H1 (cell line): ENCODE measurements at regions not wholly inside any gene's neighbourhood (a gene's known extent, or its start where the extent isn't known, plus 50 kb on each side); places are given as distances from the start of the nearest gene placed in this dataset.

Source experiments
- CTCF ChIA-PET: fragments of 300-600 bp; sonication (Branson Sonifier 250); formaldehyde crosslinking; loops from one replicate; lab custom pipeline; 2021; ENCODE audit not compliant: partially characterized antibody; lab: Charles Lee
- POLR2A ChIA-PET: fragments of 300-600 bp; sonication (Branson Sonifier 250); formaldehyde crosslinking; loops from one replicate; lab custom pipeline; 2021; ENCODE audit warnings: inconsistent platforms; ENCODE audit not compliant: partially characterized antibody; lab: Charles Lee
- DNase-seq, 2 experiments: peaks; one replicate each; pipeline versions ENCODE4 v3.0.0 to v3.0.0-alpha.2; 2010 to 2022; ENCODE audit warnings: low spot score in 2 of 2, low read depth in 1 of 2, mixed read lengths in 1 of 2
- FAIRE-seq: peaks from 2 replicates; lab custom pipeline; 2011; peaks lifted over from hg19 to GRCh38; lab: Jason Lieb, UNC
- H2AFZ ChIP-seq: 2 replicates; pipeline ENCODE4 v1.8.1; 2012; ENCODE audit warnings: low read length, inconsistent platforms
- H2AK5ac ChIP-seq: 2 replicates; pipeline ENCODE4 v1.6.1; 2013; ENCODE audit warnings: low read depth, low read length
- H2BK120ac ChIP-seq: replicated peaks from 2 replicates; pipeline ENCODE3; 2013; ENCODE audit warnings: low read depth, low read length, inconsistent platforms
- H2BK12ac ChIP-seq: 2 replicates; pipeline ENCODE4 v1.6.1; 2013; ENCODE audit warnings: low read depth, low read length
- H2BK15ac ChIP-seq: 2 replicates; pipeline ENCODE4 v1.6.1; 2013; ENCODE audit warnings: low read length
- H2BK20ac ChIP-seq: 2 replicates; pipeline ENCODE4 v1.6.1; 2013; ENCODE audit warnings: low read length
- H2BK5ac ChIP-seq: 2 replicates; pipeline ENCODE4 v1.6.1; 2013; ENCODE audit warnings: low read depth, low read length
- H3K14ac ChIP-seq: 2 replicates; pipeline ENCODE4 v1.6.1; 2013; ENCODE audit warnings: inconsistent platforms; ENCODE audit not compliant: insufficient read length
- H3K18ac ChIP-seq: 2 replicates; pipeline ENCODE4 v1.6.1; 2013; ENCODE audit warnings: low read length; ENCODE audit errors: extremely low read depth
- H3K23ac ChIP-seq: 2 replicates; pipeline ENCODE4 v1.6.1; 2013; ENCODE audit warnings: inconsistent platforms; ENCODE audit not compliant: insufficient read length
- H3K23me2 ChIP-seq: 2 replicates; pipeline ENCODE4 v1.6.1; 2013; ENCODE audit warnings: low read depth, low read length
- H3K27ac ChIP-seq: 2 replicates; pipeline ENCODE4 v1.6.1; 2011; ENCODE audit warnings: low read depth, low read length, inconsistent platforms
- H3K27me3 ChIP-seq, 4 experiments: replicated peaks in 1 of 4; 1 replicate in 1 of 4; 2 replicates in 3 of 4; pipeline versions ENCODE4 v1.6.1 to v1.8.1; 2011 to 2013; ENCODE audit warnings: low read length in 3 of 4, mild to moderate bottlenecking in 3 of 4, inconsistent platforms in 2 of 4, mixed read lengths in 2 of 4, moderate library complexity in 1 of 4; ENCODE audit not compliant: control insufficient read depth in 3 of 4, insufficient read depth in 3 of 4; ENCODE audit errors: extremely low read depth in 1 of 4
- H3K36me3 ChIP-seq, 4 experiments: 2 replicates each; pipeline versions ENCODE4 v1.6.1 to v1.8.1; 2011 to 2013; ENCODE audit warnings: mild to moderate bottlenecking in 4 of 4, low read length in 3 of 4, moderate library complexity in 2 of 4, control low read depth in 1 of 4, inconsistent platforms in 1 of 4; ENCODE audit not compliant: insufficient read depth in 4 of 4, control insufficient read depth in 2 of 4
- H3K4ac ChIP-seq: replicated peaks from 2 replicates; pipeline ENCODE3; 2013; ENCODE audit warnings: low read length, low read depth, mixed read lengths, inconsistent platforms; ENCODE audit not compliant: insufficient read length
- H3K4me1 ChIP-seq, 4 experiments: replicated peaks in 1 of 4; 1 replicate in 1 of 4; 2 replicates in 3 of 4; pipeline versions ENCODE4 v1.6.1 to v1.8.1; 2011 to 2013; ENCODE audit warnings: low read length in 3 of 4, inconsistent platforms in 2 of 4, mixed read lengths in 1 of 4; ENCODE audit not compliant: insufficient read depth in 4 of 4, control insufficient read depth in 3 of 4
- H3K4me2 ChIP-seq, 2 experiments: 2 replicates each; pipeline versions ENCODE4 v1.6.1 to v1.8.1; 2011 to 2013; ENCODE audit warnings: low read depth in 2 of 2, low read length in 2 of 2, control low read depth in 1 of 2, inconsistent platforms in 1 of 2, mild to moderate bottlenecking in 1 of 2; ENCODE audit not compliant: insufficient read depth in 1 of 2
- H3K4me3 ChIP-seq, 4 experiments: fragments of 200-600, 300-600 bp in 1 of 4; sonication (generic), shearing (Covaris generic), sonication (Bioruptor Twin) in 1 of 4; 2 replicates each; pipeline versions ENCODE4 v1.5.1 to v1.8.1; 2011 to 2016; ENCODE audit warnings: low read length in 4 of 4, low read depth in 3 of 4, control low read depth in 2 of 4, inconsistent platforms in 2 of 4, mild to moderate bottlenecking in 2 of 4, mixed read lengths in 1 of 4, moderate library complexity in 1 of 4; ENCODE audit not compliant: insufficient read depth in 2 of 4; ENCODE audit errors: extremely low read depth in 1 of 4
- H3K56ac ChIP-seq: replicated peaks from 2 replicates; pipeline ENCODE3; 2013; ENCODE audit warnings: low read depth, mild to moderate bottlenecking, mixed read lengths, low read length, inconsistent platforms; ENCODE audit not compliant: insufficient read length
- H3K79me1 ChIP-seq: 2 replicates; pipeline ENCODE4 v1.6.1; 2013; ENCODE audit warnings: low read depth, low read length, control low read depth
- H3K79me2 ChIP-seq, 2 experiments: 2 replicates each; pipeline versions ENCODE4 v1.6.1 to v1.8.1; 2012 to 2013; ENCODE audit warnings: low read length in 2 of 2, mild to moderate bottlenecking in 2 of 2, inconsistent platforms in 1 of 2; ENCODE audit not compliant: insufficient read depth in 2 of 2, control insufficient read depth in 1 of 2
- H3K9ac ChIP-seq, 4 experiments: replicated peaks in 1 of 4; 1 replicate in 1 of 4; 2 replicates in 3 of 4; pipeline versions ENCODE4 v1.6.1 to v1.8.1; 2011 to 2013; ENCODE audit warnings: low read depth in 3 of 4, low read length in 3 of 4, control low read depth in 2 of 4, mild to moderate bottlenecking in 2 of 4, moderate library complexity in 2 of 4, inconsistent platforms in 1 of 4; ENCODE audit errors: extremely low read depth in 1 of 4
- H3K9me3 ChIP-seq, 2 experiments: 2 replicates each; pipeline versions ENCODE4 v1.6.1 to v1.8.1; 2012 to 2013; ENCODE audit warnings: mild to moderate bottlenecking in 2 of 2, moderate library complexity in 2 of 2, control low read depth in 1 of 2, inconsistent platforms in 1 of 2, low read depth in 1 of 2, low read length in 1 of 2, mixed read lengths in 1 of 2; ENCODE audit not compliant: insufficient read depth in 2 of 2
- H4K20me1 ChIP-seq, 2 experiments: replicated peaks in 1 of 2; 2 replicates each; pipeline versions ENCODE3 to v1.8.1; 2011 to 2013; ENCODE audit warnings: inconsistent platforms in 2 of 2, low read length in 2 of 2, mild to moderate bottlenecking in 1 of 2; ENCODE audit not compliant: insufficient read depth in 2 of 2, control insufficient read depth in 1 of 2
- H4K5ac ChIP-seq: 2 replicates; pipeline ENCODE4 v1.6.1; 2013; ENCODE audit warnings: low read length, low read depth, mixed read lengths, inconsistent platforms; ENCODE audit not compliant: insufficient read length
- H4K8ac ChIP-seq: 2 replicates; pipeline ENCODE4 v1.8.0; 2013; ENCODE audit warnings: mild to moderate bottlenecking, moderate library complexity, low read length, inconsistent platforms; ENCODE audit not compliant: insufficient read depth; ENCODE audit errors: extremely low read depth
- H4K91ac ChIP-seq: replicated peaks from 2 replicates; pipeline ENCODE3; 2013; ENCODE audit warnings: low read length, mixed read lengths, inconsistent platforms; ENCODE audit not compliant: insufficient read length
- CBX5 ChIP-seq: fragments of 300-800, 300-1000 bp; sonication (generic); IDR thresholded peaks from 2 replicates; pipeline ENCODE4 v1.7.1; 2016; ENCODE audit warnings: antibody characterized with exemption, low read length, low read depth
- EZH2 ChIP-seq: fragments of 200-600 bp; sonication (generic); IDR thresholded peaks from 2 replicates; pipeline ENCODE4 v1.7.1; 2012; ENCODE audit warnings: low read depth, mild to moderate bottlenecking, moderate library complexity, low read length, inconsistent platforms; ENCODE audit not compliant: severe bottlenecking
- KDM4A ChIP-seq: IDR thresholded peaks from one replicate; pipeline ENCODE4 v1.7.1; 2012; ENCODE audit warnings: low read depth, mild to moderate bottlenecking, moderate library complexity, low read length, inconsistent platforms; ENCODE audit not compliant: severe bottlenecking
- SIRT6 ChIP-seq: IDR thresholded peaks from one replicate; pipeline ENCODE4 v1.7.1; 2012; ENCODE audit warnings: low read length, inconsistent platforms
- SP1 ChIP-seq: IDR thresholded peaks from 2 replicates; pipeline ENCODE4 v1.6.1; 2011; ENCODE audit warnings: low read depth, low read length
- SP2 ChIP-seq: IDR thresholded peaks from 2 replicates; pipeline ENCODE4 v1.6.1; 2012; ENCODE audit warnings: mild to moderate bottlenecking, low read length, inconsistent platforms
- SUZ12 ChIP-seq: fragments of 200-600 bp; sonication (generic); IDR thresholded peaks from 2 replicates; pipeline ENCODE4 v1.6.1; 2012; ENCODE audit warnings: mild to moderate bottlenecking, inconsistent platforms, low read length, moderate library complexity, mixed read lengths
- TAF7 ChIP-seq: optimal IDR thresholded peaks from 2 replicates; pipeline ENCODE3; 2011; ENCODE audit warnings: low read depth, mild to moderate bottlenecking, inconsistent platforms, low read length, moderate library complexity, borderline replicate concordance
- YY1 ChIP-seq: IDR thresholded peaks from 2 replicates; pipeline ENCODE4 v1.6.1; 2011; ENCODE audit warnings: low read depth, mild to moderate bottlenecking, low read length
- WGBS, 2 experiments: shearing (Covaris generic) in 1 of 2; methylation state at CpG; one replicate each; pipeline versions ENCODE4 v1.1.6 to v1.1.7; 2013 to 2015; ENCODE audit warnings: low lambda C conversion rate in 2 of 2, mixed read lengths in 2 of 2, inconsistent platforms in 1 of 2, low coverage in 1 of 2, missing lambda C conversion rate in 1 of 2; ENCODE audit not compliant: insufficient replicate concordance in 2 of 2, insufficient coverage in 1 of 2, insufficient read length in 1 of 2; ENCODE audit errors: extremely low coverage in 1 of 2, missing lambda C conversion rate in 1 of 2; 5-methylcytosine and 5-hydroxymethylcytosine counted together
- TF ChIP-seq, protein P1 (sequence below): IDR thresholded peaks from 2 replicates; pipeline ENCODE4 v1.6.1; 2012; ENCODE audit warnings: inconsistent platforms

DNA sequence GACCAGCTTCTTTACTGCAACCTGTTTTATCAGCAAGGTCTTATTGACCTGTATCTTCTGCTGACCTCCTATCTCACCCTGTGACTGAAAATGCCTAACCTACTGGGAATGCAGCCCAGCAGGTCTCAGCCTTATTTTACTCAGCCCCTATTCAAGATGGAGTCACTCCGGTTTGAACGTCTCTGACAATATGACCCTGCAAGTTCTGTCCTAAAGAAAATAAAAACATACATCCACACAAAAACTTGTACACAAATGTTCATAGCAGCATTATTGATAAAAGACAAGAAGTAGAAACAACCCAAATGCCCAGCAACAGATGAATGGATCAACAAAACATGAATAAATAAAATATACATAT lies 59.5 kb upstream of the FAM9C start:
- ChIA-PET POLR2A (no interaction called here), CTCF (no interaction called here)
- FAIRE-seq (no peak), DNase-seq (no peak)
- no peak overlapping the region for H2BK5ac ChIP-seq
- no peak overlapping the region for H3K56ac ChIP-seq
- no peak overlapping the region for H2BK20ac ChIP-seq
- H3K27ac ChIP-seq, result no peak overlapping the region
- H3K14ac ChIP-seq, result no peak overlapping the region
- H3K9me3 ChIP-seq, result no peaks in the 10 kb centered on the region
- H3K18ac ChIP-seq, result no peak overlapping the region
- no peak overlapping the region for H3K4me2 ChIP-seq
- no peaks in the 10 kb centered on the region for H3K36me3 ChIP-seq
- no peak overlapping the region for H2BK15ac ChIP-seq
- H3K79me1 ChIP-seq, result no peaks in the 10 kb centered on the region
- no peak overlapping the region for H2BK12ac ChIP-seq
- no peak overlapping the region for H2AFZ ChIP-seq
- no peak overlapping the region for H3K9ac ChIP-seq
- H2BK120ac ChIP-seq, result no peak overlapping the region
- H3K4me1 ChIP-seq, result no peaks in the 10 kb centered on the region
- H3K4ac ChIP-seq, result no peak overlapping the region
- H3K27me3 ChIP-seq, result no peaks in the 10 kb centered on the region
- H3K23me2 ChIP-seq, result no peaks in the 10 kb centered on the region
- H4K20me1 ChIP-seq, result no peaks in the 10 kb centered on the region
- no peak overlapping the region for H4K5ac ChIP-seq
- H2AK5ac ChIP-seq, result no peak overlapping the region
- WGBS, 2 experiments, result 80% methylated on average over 2 of the region's 2 CpGs; no CpG with 5 or more reads in 1 of the 2 experiments
- no peak overlapping the region for H3K4me3 ChIP-seq
- no peak overlapping the region for H3K23ac ChIP-seq
- no peak overlapping the region for H4K91ac ChIP-seq
- H4K8ac ChIP-seq, result no peak overlapping the region
- TF ChIP-seq, protein P1, sequence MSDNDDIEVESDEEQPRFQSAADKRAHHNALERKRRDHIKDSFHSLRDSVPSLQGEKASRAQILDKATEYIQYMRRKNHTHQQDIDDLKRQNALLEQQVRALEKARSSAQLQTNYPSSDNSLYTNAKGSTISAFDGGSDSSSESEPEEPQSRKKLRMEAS, result no peak
- TF ChIP-seq SP2 (no peak), EZH2 (no peak), TAF7 (no peak), YY1 (no peak), SP1 (no peak), SUZ12 (no peak), SIRT6 (no peak), KDM4A (no peak), CBX5 (no peak)
- no peaks in the 10 kb centered on the region for H3K79me2 ChIP-seq
